ENCODE measurements at regions not wholly inside any gene's neighbourhood (a gene's known extent, or its start where the extent isn't known, plus 50 kb on each side); places are given as distances from the start of the nearest gene placed in this dataset.

- TF ChIP-seq, protein P1, sequence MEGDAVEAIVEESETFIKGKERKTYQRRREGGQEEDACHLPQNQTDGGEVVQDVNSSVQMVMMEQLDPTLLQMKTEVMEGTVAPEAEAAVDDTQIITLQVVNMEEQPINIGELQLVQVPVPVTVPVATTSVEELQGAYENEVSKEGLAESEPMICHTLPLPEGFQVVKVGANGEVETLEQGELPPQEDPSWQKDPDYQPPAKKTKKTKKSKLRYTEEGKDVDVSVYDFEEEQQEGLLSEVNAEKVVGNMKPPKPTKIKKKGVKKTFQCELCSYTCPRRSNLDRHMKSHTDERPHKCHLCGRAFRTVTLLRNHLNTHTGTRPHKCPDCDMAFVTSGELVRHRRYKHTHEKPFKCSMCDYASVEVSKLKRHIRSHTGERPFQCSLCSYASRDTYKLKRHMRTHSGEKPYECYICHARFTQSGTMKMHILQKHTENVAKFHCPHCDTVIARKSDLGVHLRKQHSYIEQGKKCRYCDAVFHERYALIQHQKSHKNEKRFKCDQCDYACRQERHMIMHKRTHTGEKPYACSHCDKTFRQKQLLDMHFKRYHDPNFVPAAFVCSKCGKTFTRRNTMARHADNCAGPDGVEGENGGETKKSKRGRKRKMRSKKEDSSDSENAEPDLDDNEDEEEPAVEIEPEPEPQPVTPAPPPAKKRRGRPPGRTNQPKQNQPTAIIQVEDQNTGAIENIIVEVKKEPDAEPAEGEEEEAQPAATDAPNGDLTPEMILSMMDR (IDR thresholded peaks at IDR 0.05) = no peak
- TF ChIP-seq POLR2A (IDR thresholded peaks at IDR 0.05) = no peak
Measured at GRCh38 chr10:6843894-6844650, 264.0 kb upstream of the PRKCQ start.

Measured in esophagus squamous epithelium (tissue), 4 donors.